GM23338 (cell line): ENCODE measurements at regions not wholly inside any gene's neighbourhood (a gene's known extent, or its start where the extent isn't known, plus 50 kb on each side); places are given as distances from the start of the nearest gene placed in this dataset.

ENCODE experiments used
- ATAC-seq: fragments of 200-7000 bp; cut with Tn5 transposase; 3 replicates; pipeline ENCODE4 v1.9.1; 2020
- DNase-seq: peaks from one replicate; pipeline ENCODE4 v3.0.0-alpha.2; 2015; ENCODE audit warnings: low spot score
- H2AFZ ChIP-seq: fragments of 200-600 bp; sonication (generic); 2 replicates; pipeline ENCODE4 v1.8.0; 2016; ENCODE audit warnings: antibody characterized with exemption, mild to moderate bottlenecking, moderate library complexity
- H3F3A ChIP-seq: fragments of 200-600 bp; sonication (generic); replicated peaks from 2 replicates; pipeline ENCODE4 v1.8.0; 2017; ENCODE audit warnings: antibody characterized with exemption, mixed run types, low read depth
- H3K27ac ChIP-seq: fragments of 200-600 bp; sonication (generic); 2 replicates; pipeline ENCODE4 v1.6.1; 2016; ENCODE audit warnings: low read depth
- H3K27me3 ChIP-seq: fragments of 200-600 bp; sonication (generic); 2 replicates; pipeline ENCODE4 v1.8.0; 2016; ENCODE audit warnings: mild to moderate bottlenecking, mixed run types, moderate library complexity; ENCODE audit not compliant: insufficient read depth
- H3K36me3 ChIP-seq: fragments of 200-600 bp; sonication (generic); 2 replicates; pipeline ENCODE4 v1.8.0; 2016; ENCODE audit warnings: mild to moderate bottlenecking; ENCODE audit not compliant: insufficient read depth
- H3K4me1 ChIP-seq: fragments of 200-600 bp; sonication (generic); 2 replicates; pipeline ENCODE4 v1.8.0; 2016; ENCODE audit warnings: mild to moderate bottlenecking, moderate library complexity; ENCODE audit not compliant: insufficient read depth
- H3K4me2 ChIP-seq: fragments of 200-600 bp; sonication (generic); 2 replicates; pipeline ENCODE4 v1.7.1; 2017; ENCODE audit warnings: mixed run types
- H3K4me3 ChIP-seq: fragments of 200-600 bp; sonication (generic); 2 replicates; pipeline ENCODE4 v1.6.1; 2016; ENCODE audit warnings: mixed run types
- H3K79me2 ChIP-seq: fragments of 200-600 bp; sonication (generic); replicated peaks from 2 replicates; pipeline ENCODE4 v1.8.0; 2017; ENCODE audit warnings: mild to moderate bottlenecking; ENCODE audit not compliant: insufficient read depth
- H3K9me2 ChIP-seq: fragments of 200-600 bp; sonication (generic); 2 replicates; pipeline ENCODE4 v1.8.0; 2017; ENCODE audit not compliant: insufficient read depth
- H4K20me1 ChIP-seq: fragments of 200-600 bp; sonication (generic); replicated peaks from 2 replicates; pipeline ENCODE4 v1.8.0; 2017; ENCODE audit warnings: mild to moderate bottlenecking; ENCODE audit not compliant: insufficient read depth
- H3K27ac Mint-ChIP-seq: 2 replicates; pipeline ENCODE4 v1.8.0; 2020; ENCODE audit warnings: inconsistent platforms, mild to moderate bottlenecking, moderate library complexity, mixed read lengths
- H3K27me3 Mint-ChIP-seq: 3 replicates; pipeline ENCODE4 v1.8.0; 2022; ENCODE audit warnings: low read depth, mild to moderate bottlenecking, moderate library complexity, mixed read lengths, inconsistent platforms; ENCODE audit not compliant: insufficient read depth, poor library complexity
- H3K36me3 Mint-ChIP-seq: 3 replicates; pipeline ENCODE4 v1.8.0; 2021; ENCODE audit warnings: low read depth, mild to moderate bottlenecking, inconsistent platforms, moderate library complexity, mixed read lengths
- H3K4me1 Mint-ChIP-seq: 3 replicates; pipeline ENCODE4 v1.8.0; 2020; ENCODE audit warnings: mild to moderate bottlenecking, inconsistent platforms, mixed read lengths
- H3K4me3 Mint-ChIP-seq: 3 replicates; pipeline ENCODE4 v1.8.0; 2021; ENCODE audit warnings: moderate library complexity, mild to moderate bottlenecking, inconsistent platforms, mixed read lengths
- H3K9me3 Mint-ChIP-seq: 3 replicates; pipeline ENCODE4 v1.8.0; 2020; ENCODE audit warnings: moderate library complexity, mild to moderate bottlenecking, inconsistent platforms, mixed read lengths
- CTCF ChIP-seq, 2 experiments: fragments of 200-600 bp in 1 of 2; sonication (generic) in 1 of 2; conservative IDR thresholded peaks; 2 replicates each; pipeline versions ENCODE4 v1.5.1 to v1.6.1; 2016 to 2017; ENCODE audit warnings: antibody characterized with exemption in 2 of 2, low read depth in 2 of 2, mild to moderate bottlenecking in 2 of 2, moderate library complexity in 1 of 2
- ETS1 ChIP-seq: IDR thresholded peaks from 2 replicates; pipeline ENCODE4 v1.6.1; 2016; ENCODE audit warnings: antibody characterized with exemption
- EZH2 ChIP-seq: fragments of 200-600 bp; sonication (generic); IDR thresholded peaks from one replicate; pipeline ENCODE4 v1.8.0; 2017; ENCODE audit warnings: antibody characterized with exemption, mild to moderate bottlenecking, low read depth; ENCODE audit not compliant: unreplicated experiment
- EZH2phosphoT487 ChIP-seq: fragments of 200-600 bp; sonication (generic); IDR thresholded peaks from one replicate; pipeline ENCODE4 v1.8.1; 2018; ENCODE audit warnings: antibody characterized with exemption; ENCODE audit not compliant: unreplicated experiment
- JUNB ChIP-seq: IDR thresholded peaks from one replicate; pipeline ENCODE4 v1.6.1; 2016; ENCODE audit warnings: antibody characterized with exemption; ENCODE audit not compliant: unreplicated experiment
- NANOG ChIP-seq: IDR thresholded peaks from 2 replicates; pipeline ENCODE4 v1.6.1; 2016; ENCODE audit warnings: antibody characterized with exemption, borderline replicate concordance
- REST ChIP-seq: IDR thresholded peaks from one replicate; pipeline ENCODE4 v1.6.1; 2018; ENCODE audit warnings: antibody characterized with exemption; ENCODE audit not compliant: unreplicated experiment
- STAT1 ChIP-seq: IDR thresholded peaks from one replicate; pipeline ENCODE4 v1.6.1; 2016; ENCODE audit warnings: antibody characterized with exemption; ENCODE audit not compliant: unreplicated experiment
- ZNF114 ChIP-seq: fragments of 250-450 bp; sonication (Bioruptor Pico); IDR thresholded peaks from 2 replicates; pipeline ENCODE4 v1.5.0; 2020; ENCODE audit warnings: mild to moderate bottlenecking, moderate library complexity
- ZNF331 ChIP-seq: fragments of 250-450 bp; sonication (Bioruptor Pico); IDR thresholded peaks from 2 replicates; pipeline ENCODE4 v1.5.0; 2020; ENCODE audit warnings: low read depth, mild to moderate bottlenecking, moderate library complexity

GRCh38 chr15:20352241-20353200 lies 189.1 kb downstream of the GOLGA6L6 start:
- Histone ChIP-seq H3K79me2 (no peaks in the 10 kb centered on the region), H4K20me1 (no peaks in the 10 kb centered on the region), H3K4me2 (no peak overlapping the region), H3K27ac (no peak overlapping the region), H3K4me1 (no peaks in the 10 kb centered on the region), H3F3A (no peaks in the 10 kb centered on the region), H3K9me2 (no peaks in the 10 kb centered on the region), H3K36me3 (peaks cover 19% of the 10 kb centered on the region; the same call in 1 of the 2 replicates), H2AFZ (no peak overlapping the region), H3K4me3 (peak overlapping the region; percentile 23; the same call in 1 of the 2 replicates), H3K27me3 (no peaks in the 10 kb centered on the region)
- Mint-ChIP-seq H3K27me3 (peaks cover 38% of the 10 kb centered on the region), H3K9me3 (no peaks in the 10 kb centered on the region), H3K4me3 (no peak overlapping the region), H3K27ac (no peak overlapping the region), H3K4me1 (no peaks in the 10 kb centered on the region), H3K36me3 (peaks cover 50% of the 10 kb centered on the region)
- DNase-seq (no peak), ATAC-seq (no peak)
- TF ChIP-seq ZNF331 (no peak), EZH2 (no peak)

- no peak for DNase-seq
Measured at GRCh38 chr15:20351448-20351971, 190.1 kb downstream of the GOLGA6L6 start.

More at GRCh38 chr15:20351448-20351971, 190.1 kb downstream of the GOLGA6L6 start:
- Histone ChIP-seq H3K27me3 (no peaks in the 10 kb centered on the region), H3K4me2 (no peak overlapping the region), H4K20me1 (no peaks in the 10 kb centered on the region), H3K27ac (no peak overlapping the region), H3K36me3 (peaks cover 26% of the 10 kb centered on the region), H2AFZ (no peak overlapping the region), H3K79me2 (no peaks in the 10 kb centered on the region), H3F3A (no peaks in the 10 kb centered on the region), H3K4me3 (no peak overlapping the region), H3K9me2 (no peaks in the 10 kb centered on the region), H3K4me1 (no peaks in the 10 kb centered on the region)
- no peak for ATAC-seq
- Mint-ChIP-seq H3K4me3 (no peak overlapping the region), H3K27ac (no peak overlapping the region), H3K4me1 (no peaks in the 10 kb centered on the region), H3K36me3 (peaks cover 47% of the 10 kb centered on the region), H3K9me3 (no peaks in the 10 kb centered on the region), H3K27me3 (peaks cover 35% of the 10 kb centered on the region)
- no peak for TF ChIP-seq JUNB
- no peak for TF ChIP-seq EZH2phosphoT487
- TF ChIP-seq NANOG, result no peak
- TF ChIP-seq EZH2, result no peak
- no peak for TF ChIP-seq ZNF114 (CRISPR knock-in tag)
- TF ChIP-seq REST, result no peak
- TF ChIP-seq ETS1, result no peak
- TF ChIP-seq CTCF (conservative IDR thresholded peaks at IDR 0.05; ENCODE audit: low read depth in 2 of 2), result no peak
- TF ChIP-seq STAT1, result no peak
- TF ChIP-seq ZNF331, result no peak
